K562 (cell line): ENCODE measurements at regions not wholly inside any gene's neighbourhood (a gene's known extent, or its start where the extent isn't known, plus 50 kb on each side); places are given as distances from the start of the nearest gene placed in this dataset.

Experiments used
- ATAC-seq: fragments of 200-7000 bp; cut with Tn5 transposase; 3 replicates; pipeline ENCODE4 v1.9.1; 2020; ENCODE audit warnings: moderate library complexity
- BruUV-seq: library from RNA; stranded (reverse); fragments of 400-500 nt; replicated peaks from 2 replicates; lab custom pipeline; 2021; lab: Mats Ljungman, UMichigan
- CTCF ChIA-PET: fragments of 300-600 bp; formaldehyde crosslinking; extraction: SDS; loops from one replicate; lab custom pipeline; 2021; ENCODE audit warnings: low intra/inter-chr PET ratio; lab: Yijun Ruan, JAX
- POLR2A ChIA-PET: fragments of 300-600, 350-650 bp; sonication (Branson Sonifier 250); formaldehyde crosslinking; extraction: SDS; loops from one replicate; lab custom pipeline; 2021; ENCODE audit warnings: antibody characterized with exemption, inconsistent platforms; lab: Yijun Ruan, JAX
- DNase-seq, 4 experiments: peaks; one replicate each; pipeline versions ENCODE4 v3.0.0 to v3.0.0-alpha.2; 2011 to 2018; ENCODE audit warnings: low spot score in 3 of 4, mixed read lengths in 3 of 4; ENCODE audit errors: extremely low read depth in 1 of 4
- FAIRE-seq: peaks from 2 replicates; lab custom pipeline; 2011; peaks lifted over from hg19 to GRCh38; lab: Jason Lieb, UNC
- H2AFZ ChIP-seq: 2 replicates; pipeline ENCODE4 v1.6.0; 2011; ENCODE audit warnings: low read depth, low read length, control low read depth, inconsistent platforms
- H3K27ac ChIP-seq: fragments of 200-600 bp; 3 replicates; pipeline ENCODE4 v1.8.0; 2011; ENCODE audit warnings: low read depth, mild to moderate bottlenecking, control low read depth, inconsistent platforms, low read length, moderate library complexity, mixed read lengths; ENCODE audit errors: extremely low read depth
- H3K27me3 ChIP-seq, 2 experiments: fragments of 300-600 bp in 1 of 2; 2 replicates in 1 of 2; 3 replicates in 1 of 2; pipeline versions ENCODE4 v1.6.0 to v1.8.0; 2011; ENCODE audit warnings: inconsistent platforms in 2 of 2, low read length in 2 of 2, mild to moderate bottlenecking in 1 of 2, mixed read lengths in 1 of 2, moderate library complexity in 1 of 2; ENCODE audit not compliant: control insufficient read depth in 2 of 2, insufficient read depth in 2 of 2
- H3K36me3 ChIP-seq: fragments of 300-600 bp; 3 replicates; pipeline ENCODE4 v1.8.0; 2011; ENCODE audit warnings: mild to moderate bottlenecking, low read length, inconsistent platforms; ENCODE audit not compliant: control insufficient read depth, insufficient read depth
- H3K4me1 ChIP-seq, 2 experiments: fragments of 200-600 bp in 1 of 2; replicated peaks in 1 of 2; 2 replicates in 1 of 2; 3 replicates in 1 of 2; pipeline versions ENCODE4 v1.5.1 to v1.8.0; 2011; ENCODE audit warnings: inconsistent platforms in 2 of 2, low read length in 2 of 2, mild to moderate bottlenecking in 1 of 2, mixed read lengths in 1 of 2, moderate library complexity in 1 of 2; ENCODE audit not compliant: control insufficient read depth in 2 of 2, insufficient read depth in 2 of 2
- H3K4me2 ChIP-seq: 2 replicates; pipeline ENCODE4 v1.6.1; 2011; ENCODE audit warnings: low read length, control low read depth, inconsistent platforms, mixed read lengths; ENCODE audit not compliant: insufficient read depth
- H3K4me3 ChIP-seq: fragments of 200-600 bp; sonication (generic), shearing (Covaris generic); 2 replicates; pipeline ENCODE4 v1.5.1; 2016; ENCODE audit warnings: control low read depth, inconsistent platforms
- H3K79me2 ChIP-seq: fragments of 200-600 bp; 3 replicates; pipeline ENCODE4 v1.8.0; 2011; ENCODE audit warnings: low read length, inconsistent platforms; ENCODE audit not compliant: control insufficient read depth, insufficient read depth
- H3K9ac ChIP-seq, 2 experiments: 2 replicates each; pipeline versions ENCODE4 v1.6.0 to v1.6.1; 2011; ENCODE audit warnings: low read depth in 2 of 2, low read length in 2 of 2, control low read depth in 1 of 2, inconsistent platforms in 1 of 2, mild to moderate bottlenecking in 1 of 2, mixed read lengths in 1 of 2; ENCODE audit not compliant: insufficient read depth in 1 of 2
- H3K9me1 ChIP-seq: one replicate; pipeline ENCODE4 v1.6.0; 2011; ENCODE audit warnings: inconsistent platforms, mild to moderate bottlenecking, low read length, moderate library complexity; ENCODE audit not compliant: control insufficient read depth, insufficient read depth
- H3K9me3 ChIP-seq: replicated peaks from 2 replicates; pipeline ENCODE4 v1.5.1; 2011; ENCODE audit warnings: low read depth, low read length, inconsistent platforms; ENCODE audit not compliant: control insufficient read depth, insufficient read depth
- H4K20me1 ChIP-seq: replicated peaks from 2 replicates; pipeline ENCODE4 v1.6.1; 2011; ENCODE audit warnings: low read length, inconsistent platforms, mixed read lengths; ENCODE audit not compliant: control insufficient read depth, insufficient read depth
- POLR2G ChIP-seq: fragments of 200-400 bp; formaldehyde crosslinking; IDR thresholded peaks from 2 replicates; pipeline ENCODE4 v1.6.1; 2017; ENCODE audit warnings: low read depth, mild to moderate bottlenecking, antibody characterized with exemption, low read length, moderate library complexity
- ZNF124 ChIP-seq: sonication (generic); formaldehyde crosslinking; IDR thresholded peaks from 2 replicates; pipeline ENCODE4 v1.8.1; 2022; ENCODE audit warnings: missing genetic modification reagents
- WGBS: fragments of 100-300 bp; shearing (Covaris generic); methylation state at CpG from one replicate; pipeline ENCODE4 v1.1.6; 2016; ENCODE audit warnings: low coverage, mixed read lengths; ENCODE audit not compliant: insufficient coverage; ENCODE audit errors: missing lambda C conversion rate; 5-methylcytosine and 5-hydroxymethylcytosine counted together
- in situ Hi-C: fragments of 300-500 bp; cut with MboI; formaldehyde crosslinking; loops from 4 replicates; pipeline ENCODE4 v1.15.0; 2018; ENCODE audit warnings: inconsistent platforms, mixed read lengths
- intact Hi-C: fragments of 100-400 bp; cut with micrococcal nuclease; formaldehyde crosslinking; loops from 2 replicates; pipeline ENCODE4 v1.14.2; 2022
- TF ChIP-seq, protein P1 (sequence below): IDR thresholded peaks from 3 replicates; pipeline ENCODE4 v1.6.1; 2011; ENCODE audit warnings: borderline replicate concordance, mild to moderate bottlenecking, moderate library complexity; ENCODE audit not compliant: insufficient read length; ENCODE audit errors: extremely low read depth

DNA sequence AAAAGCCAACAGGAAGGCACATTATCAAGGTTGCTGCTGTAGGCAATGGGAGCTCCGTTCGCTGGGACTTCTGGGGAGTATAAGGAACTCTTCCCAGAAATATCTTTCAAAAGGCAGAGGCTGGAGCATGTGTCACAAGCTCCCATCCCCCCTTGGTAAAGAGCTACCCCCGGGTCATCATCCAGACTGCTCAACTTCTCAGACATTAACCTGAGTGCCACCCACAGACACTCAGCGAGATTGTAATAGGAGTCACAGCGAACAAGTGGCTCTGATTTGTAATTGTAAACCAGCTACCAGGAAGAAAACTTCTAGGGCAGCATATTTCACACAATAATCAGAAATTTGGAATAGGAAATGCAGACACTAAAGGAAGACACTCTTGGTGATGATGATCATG, 290.2 kb upstream of the PARD3B start:
- Histone ChIP-seq H3K9me3 (no peaks in the 10 kb centered on the region), H3K27me3 (peaks cover 0 to 8% of the 10 kb centered on the region in 2 experiments; a peak in 1 of 5 replicates), H3K36me3 (no peaks in the 10 kb centered on the region), H3K4me1 (no peaks in the 10 kb centered on the region), H2AFZ (no peak overlapping the region), H3K27ac (no peak overlapping the region), H3K4me3 (no peak overlapping the region), H3K79me2 (no peaks in the 10 kb centered on the region), H4K20me1 (no peaks in the 10 kb centered on the region), H3K9ac (no peak overlapping the region), H3K4me2 (no peak overlapping the region), H3K9me1 (no peaks in the 10 kb centered on the region)
- no peak for DNase-seq
- no peak for FAIRE-seq
- intact Hi-C loops = no loop called here
- ChIA-PET POLR2A (no interaction called here), CTCF (no interaction called here)
- no peak for ATAC-seq
- 0% methylated on average over 4 of the region's 5 CpGs for WGBS
- no TSS peak for BruUV-seq
- TF ChIP-seq POLR2G (no peak), ZNF124 (CRISPR knock-in tag) (no peak)
- TF ChIP-seq, protein P1, sequence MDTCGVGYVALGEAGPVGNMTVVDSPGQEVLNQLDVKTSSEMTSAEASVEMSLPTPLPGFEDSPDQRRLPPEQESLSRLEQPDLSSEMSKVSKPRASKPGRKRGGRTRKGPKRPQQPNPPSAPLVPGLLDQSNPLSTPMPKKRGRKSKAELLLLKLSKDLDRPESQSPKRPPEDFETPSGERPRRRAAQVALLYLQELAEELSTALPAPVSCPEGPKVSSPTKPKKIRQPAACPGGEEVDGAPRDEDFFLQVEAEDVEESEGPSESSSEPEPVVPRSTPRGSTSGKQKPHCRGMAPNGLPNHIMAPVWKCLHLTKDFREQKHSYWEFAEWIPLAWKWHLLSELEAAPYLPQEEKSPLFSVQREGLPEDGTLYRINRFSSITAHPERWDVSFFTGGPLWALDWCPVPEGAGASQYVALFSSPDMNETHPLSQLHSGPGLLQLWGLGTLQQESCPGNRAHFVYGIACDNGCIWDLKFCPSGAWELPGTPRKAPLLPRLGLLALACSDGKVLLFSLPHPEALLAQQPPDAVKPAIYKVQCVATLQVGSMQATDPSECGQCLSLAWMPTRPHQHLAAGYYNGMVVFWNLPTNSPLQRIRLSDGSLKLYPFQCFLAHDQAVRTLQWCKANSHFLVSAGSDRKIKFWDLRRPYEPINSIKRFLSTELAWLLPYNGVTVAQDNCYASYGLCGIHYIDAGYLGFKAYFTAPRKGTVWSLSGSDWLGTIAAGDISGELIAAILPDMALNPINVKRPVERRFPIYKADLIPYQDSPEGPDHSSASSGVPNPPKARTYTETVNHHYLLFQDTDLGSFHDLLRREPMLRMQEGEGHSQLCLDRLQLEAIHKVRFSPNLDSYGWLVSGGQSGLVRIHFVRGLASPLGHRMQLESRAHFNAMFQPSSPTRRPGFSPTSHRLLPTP = no peak
- in situ Hi-C loops = loop anchor here (25.0 kb wide), 1 partner anchor 1432 kb away; the partner anchor contains the start of gene NRP2
